Neuron (in vitro differentiated cells): ENCODE measurements at regions not wholly inside any gene's neighbourhood (a gene's known extent, or its start where the extent isn't known, plus 50 kb on each side); places are given as distances from the start of the nearest gene placed in this dataset.
"Not testable (repeated sequence)": the region's sequence is repeated elsewhere in the genome, so short reads cannot be mapped to it uniquely, and the experiment has no call there.

ENCODE experiments used
- H2AFZ ChIP-seq: one replicate; pipeline ENCODE4 v1.6.1; 2013; ENCODE audit warnings: low read depth, mild to moderate bottlenecking, inconsistent platforms, low read length, moderate library complexity
- H3K27me3 ChIP-seq: one replicate; pipeline ENCODE4 v1.6.1; 2013; ENCODE audit warnings: low read length; ENCODE audit not compliant: insufficient read depth
- H3K36me3 ChIP-seq: one replicate; pipeline ENCODE4 v1.6.1; 2013; ENCODE audit warnings: low read length; ENCODE audit not compliant: insufficient read depth
- H3K4me1 ChIP-seq: one replicate; pipeline ENCODE4 v1.6.1; 2013; ENCODE audit warnings: low read length; ENCODE audit not compliant: insufficient read depth
- H3K4me3 ChIP-seq: 2 replicates; pipeline ENCODE4 v1.5.1; 2013; ENCODE audit warnings: mild to moderate bottlenecking, low read length, moderate library complexity
- H3K9me3 ChIP-seq: one replicate; pipeline ENCODE4 v1.6.1; 2013; ENCODE audit warnings: low read length

- not testable (repeated sequence) for H3K4me3 ChIP-seq, H3K36me3 ChIP-seq, H3K27me3 ChIP-seq, H2AFZ ChIP-seq, H3K9me3 ChIP-seq
- peaks cover 10% of the 10 kb centered on the region for H3K4me1 ChIP-seq
Measured at GRCh38 chr7:91395313-91395712, 131.1 kb downstream of the FZD1 start.

GRCh38 chr7:91397096-91397495, 132.9 kb downstream of the FZD1 start:
- Histone ChIP-seq H3K9me3 (no peaks in the 10 kb centered on the region), H3K4me1 (peaks cover 10% of the 10 kb centered on the region), H3K4me3 (no peak overlapping the region), H3K36me3 (no peaks in the 10 kb centered on the region), H3K27me3 (no peaks in the 10 kb centered on the region), H2AFZ (no peak overlapping the region)

- Histone ChIP-seq H3K36me3 (no peaks in the 10 kb centered on the region), H3K27me3 (no peaks in the 10 kb centered on the region), H3K4me3 (no peak overlapping the region), H3K4me1 (peaks cover 10% of the 10 kb centered on the region), H3K9me3 (no peaks in the 10 kb centered on the region), H2AFZ (no peak overlapping the region)
Measured at GRCh38 chr7:91397612-91398011, 133.4 kb downstream of the FZD1 start.

GRCh38 chr7:91398341-91398740, 134.1 kb downstream of the FZD1 start:
- no peak overlapping the region for H3K4me3 ChIP-seq
- H3K36me3 ChIP-seq: no peaks in the 10 kb centered on the region
- H3K4me1 ChIP-seq: peaks cover 10% of the 10 kb centered on the region
- H3K9me3 ChIP-seq: no peaks in the 10 kb centered on the region
- H3K27me3 ChIP-seq: no peaks in the 10 kb centered on the region
- no peak overlapping the region for H2AFZ ChIP-seq

- no peaks in the 10 kb centered on the region for H3K4me1 ChIP-seq
- H3K27me3 ChIP-seq: no peaks in the 10 kb centered on the region
- H3K36me3 ChIP-seq: no peaks in the 10 kb centered on the region
- no peak overlapping the region for H3K4me3 ChIP-seq
- H3K9me3 ChIP-seq: no peaks in the 10 kb centered on the region
- H2AFZ ChIP-seq: no peak overlapping the region
Measured at GRCh38 chr7:91405092-91405788, 141.0 kb downstream of the FZD1 start.

GRCh38 chr7:91405873-91406272, 141.6 kb downstream of the FZD1 start:
- not testable (repeated sequence) for H3K9me3 ChIP-seq, H3K4me3 ChIP-seq, H3K4me1 ChIP-seq, H2AFZ ChIP-seq, H3K27me3 ChIP-seq, H3K36me3 ChIP-seq

GRCh38 chr7:91407942-91408341, 143.7 kb downstream of the FZD1 start:
- H3K9me3 ChIP-seq: no peaks in the 10 kb centered on the region
- no peaks in the 10 kb centered on the region for H3K36me3 ChIP-seq
- no peaks in the 10 kb centered on the region for H3K4me1 ChIP-seq
- H2AFZ ChIP-seq: no peak overlapping the region
- no peak overlapping the region for H3K4me3 ChIP-seq
- no peaks in the 10 kb centered on the region for H3K27me3 ChIP-seq

- no peaks in the 10 kb centered on the region for H3K27me3 ChIP-seq
- H3K9me3 ChIP-seq: no peaks in the 10 kb centered on the region
- H3K4me1 ChIP-seq: no peaks in the 10 kb centered on the region
- H2AFZ ChIP-seq: no peak overlapping the region
- H3K4me3 ChIP-seq: no peak overlapping the region
- H3K36me3 ChIP-seq: no peaks in the 10 kb centered on the region
Measured at GRCh38 chr7:91408388-91409154, 144.3 kb downstream of the FZD1 start.

- H2AFZ ChIP-seq: no peak overlapping the region
- no peaks in the 10 kb centered on the region for H3K4me1 ChIP-seq
- no peaks in the 10 kb centered on the region for H3K9me3 ChIP-seq
- no peaks in the 10 kb centered on the region for H3K36me3 ChIP-seq
- H3K4me3 ChIP-seq: no peak overlapping the region
- no peaks in the 10 kb centered on the region for H3K27me3 ChIP-seq
Measured at GRCh38 chr7:91411060-91411459, 146.8 kb downstream of the FZD1 start.

- no peak overlapping the region for H2AFZ ChIP-seq
- H3K27me3 ChIP-seq: no peaks in the 10 kb centered on the region
- H3K36me3 ChIP-seq: no peaks in the 10 kb centered on the region
- H3K9me3 ChIP-seq: no peaks in the 10 kb centered on the region
- H3K4me3 ChIP-seq: no peak overlapping the region
- no peaks in the 10 kb centered on the region for H3K4me1 ChIP-seq
Measured at GRCh38 chr7:91412298-91412697, 148.1 kb downstream of the FZD1 start.

- no peaks in the 10 kb centered on the region for H3K27me3 ChIP-seq
- no peaks in the 10 kb centered on the region for H3K36me3 ChIP-seq
- no peaks in the 10 kb centered on the region for H3K9me3 ChIP-seq
- no peaks in the 10 kb centered on the region for H3K4me1 ChIP-seq
- no peak overlapping the region for H3K4me3 ChIP-seq
- no peak overlapping the region for H2AFZ ChIP-seq
Measured at GRCh38 chr7:91414734-91415133, 150.5 kb downstream of the FZD1 start.

GRCh38 chr7:91416155-91416865, 152.1 kb downstream of the FZD1 start:
- Histone ChIP-seq H3K4me1 (peaks cover 3% of the 10 kb centered on the region), H3K27me3 (no peaks in the 10 kb centered on the region), H3K9me3 (no peaks in the 10 kb centered on the region), H2AFZ (no peak overlapping the region), H3K36me3 (no peaks in the 10 kb centered on the region), H3K4me3 (no peak overlapping the region)

GRCh38 chr7:91420606-91421005, 156.4 kb downstream of the FZD1 start:
- no peaks in the 10 kb centered on the region for H3K27me3 ChIP-seq

More at GRCh38 chr7:91420606-91421005, 156.4 kb downstream of the FZD1 start:
- Histone ChIP-seq H3K4me1 (peaks cover 9% of the 10 kb centered on the region), H3K9me3 (no peaks in the 10 kb centered on the region), H3K36me3 (no peaks in the 10 kb centered on the region), H2AFZ (no peak overlapping the region), H3K4me3 (no peak overlapping the region)
